Fibroblast of lung (primary cell): ENCODE measurements at regions not wholly inside any gene's neighbourhood (a gene's known extent, or its start where the extent isn't known, plus 50 kb on each side); places are given as distances from the start of the nearest gene placed in this dataset.

Experiments used
- DNase-seq, 2 donors: peaks; one replicate each; pipeline versions ENCODE4 v3.0.0 to v3.0.0-alpha.2; 2010; ENCODE audit warnings: low read depth in 2 of 2
- H2AFZ ChIP-seq: 2 replicates; pipeline ENCODE4 v1.5.1; 2012; ENCODE audit warnings: low read length, control low read depth, inconsistent platforms
- H3K27ac ChIP-seq: 2 replicates; pipeline ENCODE4 v1.5.1; 2011; ENCODE audit warnings: low read length, control low read depth; ENCODE audit not compliant: insufficient read depth
- H3K27me3 ChIP-seq: 2 replicates; pipeline ENCODE4 v1.5.1; 2011; ENCODE audit warnings: mild to moderate bottlenecking, low read length; ENCODE audit not compliant: control insufficient read depth, insufficient read depth
- H3K36me3 ChIP-seq: 2 replicates; pipeline ENCODE4 v1.5.1; 2011; ENCODE audit warnings: low read length; ENCODE audit not compliant: control insufficient read depth, insufficient read depth
- H3K4me1 ChIP-seq: 2 replicates; pipeline ENCODE4 v1.5.1; 2011; ENCODE audit warnings: low read length; ENCODE audit not compliant: control insufficient read depth, insufficient read depth; ENCODE audit errors: extremely low read depth
- H3K4me2 ChIP-seq: 2 replicates; pipeline ENCODE4 v1.5.1; 2011; ENCODE audit warnings: low read length, control low read depth; ENCODE audit not compliant: insufficient read depth; ENCODE audit errors: extremely low read depth
- H3K4me3 ChIP-seq, 4 experiments: fragments of 200-600 bp in 1 of 4; sonication (generic) in 1 of 4; replicated peaks in 1 of 4; 2 replicates each; pipeline ENCODE4 v1.5.1; 2011 to 2016; ENCODE audit warnings: low read length in 4 of 4, low read depth in 3 of 4, mild to moderate bottlenecking in 3 of 4, control low read depth in 2 of 4, inconsistent platforms in 1 of 4, mixed read lengths in 1 of 4; ENCODE audit not compliant: insufficient read depth in 1 of 4; ENCODE audit errors: control extremely low read depth in 1 of 4
- H3K79me2 ChIP-seq: 2 replicates; pipeline ENCODE4 v1.5.1; 2012; ENCODE audit warnings: mild to moderate bottlenecking, low read length, inconsistent platforms; ENCODE audit not compliant: control insufficient read depth, insufficient read depth
- H3K9ac ChIP-seq: 2 replicates; pipeline ENCODE4 v1.5.1; 2011; ENCODE audit warnings: mild to moderate bottlenecking, low read length, control low read depth; ENCODE audit not compliant: insufficient read depth
- H3K9me3 ChIP-seq: 2 replicates; pipeline ENCODE4 v1.5.1; 2012; ENCODE audit warnings: low read depth, low read length; ENCODE audit not compliant: control insufficient read depth, insufficient read depth
- H4K20me1 ChIP-seq: 2 replicates; pipeline ENCODE4 v1.5.1; 2011; ENCODE audit warnings: low read length; ENCODE audit not compliant: control insufficient read depth, insufficient read depth; ENCODE audit errors: extremely low read depth
- CTCF ChIP-seq, 2 donors: IDR thresholded peaks in 1 of 2; conservative IDR thresholded peaks in 1 of 2; 1 replicate in 1 of 2; 2 replicates in 1 of 2; pipeline ENCODE4 v1.5.1; 2011 to 2012; ENCODE audit warnings: low read length in 2 of 2, control low read depth in 1 of 2, inconsistent platforms in 1 of 2, low read depth in 1 of 2, mild to moderate bottlenecking in 1 of 2
- EZH2 ChIP-seq: IDR thresholded peaks from 2 replicates; pipeline ENCODE4 v1.5.1; 2012; ENCODE audit warnings: low read length, control low read depth, mild to moderate bottlenecking; ENCODE audit errors: missing control alignments

DNA sequence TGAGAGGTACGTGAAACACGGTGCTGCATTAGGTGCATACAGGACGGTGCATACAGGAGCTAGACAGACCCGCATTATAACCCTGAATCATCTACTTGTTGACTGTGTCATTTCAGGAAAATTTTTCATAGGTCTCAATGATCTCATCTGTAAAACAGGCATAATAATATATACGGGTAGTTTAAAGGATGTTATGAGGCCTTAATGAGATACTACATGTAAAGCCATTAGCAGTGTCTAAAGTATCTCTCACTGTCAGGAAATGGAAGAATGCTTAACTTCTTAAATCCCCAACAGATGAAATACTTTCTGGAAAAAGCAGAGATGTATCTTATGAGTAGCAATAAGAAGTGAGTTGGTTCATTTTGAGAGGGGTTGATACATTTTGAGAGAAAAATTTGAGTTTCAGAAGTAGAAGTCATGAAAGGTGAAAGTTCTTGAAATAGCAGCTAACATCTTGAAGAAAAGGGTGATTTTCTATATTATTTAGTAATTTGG is 669.6 kb downstream of the PTPRC start:
- Histone ChIP-seq H3K9me3 (no peaks in the 10 kb centered on the region), H4K20me1 (no peaks in the 10 kb centered on the region), H3K4me3 (no peak overlapping the region), H3K4me1 (no peaks in the 10 kb centered on the region), H3K27ac (no peak overlapping the region), H3K36me3 (no peaks in the 10 kb centered on the region), H3K27me3 (no peaks in the 10 kb centered on the region), H3K9ac (no peak overlapping the region), H3K4me2 (no peak overlapping the region), H3K79me2 (no peaks in the 10 kb centered on the region), H2AFZ (no peak overlapping the region)
- no peak for TF ChIP-seq CTCF (conservative IDR thresholded peaks at IDR 0.05 in 1 of 2, IDR thresholded peaks at IDR 0.05 in 1 of 2; ENCODE audit: low read depth in 1 of 2, low read length in 2 of 2)
- no peak for TF ChIP-seq EZH2
- DNase-seq, result no peak

GRCh38 chr1:199310708-199311107 is 671.9 kb downstream of the PTPRC start:
- H3K36me3 ChIP-seq, result no peaks in the 10 kb centered on the region
- H3K4me1 ChIP-seq, result no peaks in the 10 kb centered on the region
- H3K27ac ChIP-seq, result no peak overlapping the region
- no peaks in the 10 kb centered on the region for H3K9me3 ChIP-seq
- TF ChIP-seq EZH2 (no peak), CTCF (conservative IDR thresholded peaks at IDR 0.05 in 1 of 2, IDR thresholded peaks at IDR 0.05 in 1 of 2; ENCODE audit: low read depth in 1 of 2, low read length in 2 of 2) (no peak)
- no peak overlapping the region for H3K9ac ChIP-seq
- H3K4me2 ChIP-seq, result no peak overlapping the region
- H4K20me1 ChIP-seq, result no peaks in the 10 kb centered on the region
- DNase-seq, result no peak
- H2AFZ ChIP-seq, result no peak overlapping the region
- no peaks in the 10 kb centered on the region for H3K27me3 ChIP-seq
- H3K4me3 ChIP-seq, result no peak overlapping the region
- H3K79me2 ChIP-seq, result no peaks in the 10 kb centered on the region

- Histone ChIP-seq H3K9me3 (no peaks in the 10 kb centered on the region), H3K4me2 (no peak overlapping the region), H3K4me1 (no peaks in the 10 kb centered on the region), H2AFZ (no peak overlapping the region), H3K27ac (no peak overlapping the region), H3K27me3 (no peaks in the 10 kb centered on the region), H3K9ac (no peak overlapping the region), H4K20me1 (no peaks in the 10 kb centered on the region), H3K4me3 (no peak overlapping the region), H3K36me3 (no peaks in the 10 kb centered on the region), H3K79me2 (no peaks in the 10 kb centered on the region)
- no peak for TF ChIP-seq CTCF (conservative IDR thresholded peaks at IDR 0.05 in 1 of 2, IDR thresholded peaks at IDR 0.05 in 1 of 2; ENCODE audit: low read depth in 1 of 2, low read length in 2 of 2)
- no peak for TF ChIP-seq EZH2
- no peak for DNase-seq
These were observed 672.8 kb downstream of the PTPRC start for GRCh38 chr1:199311478-199312262.
